ENCODE measurements at regions not wholly inside any gene's neighbourhood (a gene's known extent, or its start where the extent isn't known, plus 50 kb on each side); places are given as distances from the start of the nearest gene placed in this dataset.

- TF ChIP-seq POLR2A (IDR thresholded peaks at IDR 0.05) (no peak), CTCF (IDR thresholded peaks at IDR 0.05 in 4 of 5, conservative IDR thresholded peaks at IDR 0.05 in 1 of 5) (no peak)
These were observed 1011.2 kb upstream of the CITED2 start for GRCh38 chr6:140385679-140386078.
